ENCODE measurements at regions not wholly inside any gene's neighbourhood (a gene's known extent, or its start where the extent isn't known, plus 50 kb on each side); places are given as distances from the start of the nearest gene placed in this dataset.

GRCh38 chr13:100811024-100811865 is 136.7 kb upstream of the TMTC4 start:
- no peak for TF ChIP-seq ZNF747 (CRISPR knock-in tag; IDR thresholded peaks at IDR 0.05; ENCODE audit: borderline replicate concordance)
- TF ChIP-seq ZSCAN29 (CRISPR knock-in tag; conservative IDR thresholded peaks at IDR 0.05): no peak
- TF ChIP-seq POLR2A (IDR thresholded peaks at IDR 0.05; ENCODE audit: insufficient read depth in 1 of 2, low read depth in 2 of 2, low read length in 2 of 2): no peak
- TF ChIP-seq, protein P1, sequence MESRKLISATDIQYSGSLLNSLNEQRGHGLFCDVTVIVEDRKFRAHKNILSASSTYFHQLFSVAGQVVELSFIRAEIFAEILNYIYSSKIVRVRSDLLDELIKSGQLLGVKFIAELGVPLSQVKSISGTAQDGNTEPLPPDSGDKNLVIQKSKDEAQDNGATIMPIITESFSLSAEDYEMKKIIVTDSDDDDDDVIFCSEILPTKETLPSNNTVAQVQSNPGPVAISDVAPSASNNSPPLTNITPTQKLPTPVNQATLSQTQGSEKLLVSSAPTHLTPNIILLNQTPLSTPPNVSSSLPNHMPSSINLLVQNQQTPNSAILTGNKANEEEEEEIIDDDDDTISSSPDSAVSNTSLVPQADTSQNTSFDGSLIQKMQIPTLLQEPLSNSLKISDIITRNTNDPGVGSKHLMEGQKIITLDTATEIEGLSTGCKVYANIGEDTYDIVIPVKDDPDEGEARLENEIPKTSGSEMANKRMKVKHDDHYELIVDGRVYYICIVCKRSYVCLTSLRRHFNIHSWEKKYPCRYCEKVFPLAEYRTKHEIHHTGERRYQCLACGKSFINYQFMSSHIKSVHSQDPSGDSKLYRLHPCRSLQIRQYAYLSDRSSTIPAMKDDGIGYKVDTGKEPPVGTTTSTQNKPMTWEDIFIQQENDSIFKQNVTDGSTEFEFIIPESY (CRISPR knock-in tag; IDR thresholded peaks at IDR 0.05): no peak
- no peak for TF ChIP-seq CHD4 (IDR thresholded peaks at IDR 0.05; ENCODE audit: borderline replicate concordance, low read length)
- TF ChIP-seq ZNF615 (CRISPR knock-in tag; IDR thresholded peaks at IDR 0.05; ENCODE audit: borderline replicate concordance): no peak
- no peak for TF ChIP-seq ZFX (CRISPR knock-in tag; IDR thresholded peaks at IDR 0.05; ENCODE audit: low read depth)
- no peak for TF ChIP-seq ZNF354B (CRISPR knock-in tag; IDR thresholded peaks at IDR 0.05)
